K562 (cell line): ENCODE measurements at regions not wholly inside any gene's neighbourhood (a gene's known extent, or its start where the extent isn't known, plus 50 kb on each side); places are given as distances from the start of the nearest gene placed in this dataset.

Experiments used
- BRD4 ChIP-seq: fragments of 200-600 bp; sonication (generic); IDR thresholded peaks from 2 replicates; pipeline ENCODE4 v1.6.1; 2017; ENCODE audit warnings: inconsistent platforms
- CTCF ChIP-seq, 3 experiments: IDR thresholded peaks in 2 of 3; conservative IDR thresholded peaks in 1 of 3; 2 replicates each; pipeline ENCODE4 v1.5.1; 2011 to 2012; ENCODE audit warnings: low read length in 3 of 3, mild to moderate bottlenecking in 3 of 3, control low read depth in 2 of 3, improper control_type of control experiment in 1 of 3, inconsistent platforms in 1 of 3, low read depth in 1 of 3, mixed read lengths in 1 of 3, moderate library complexity in 1 of 3; ENCODE audit not compliant: insufficient read depth in 2 of 3
- HMGXB4 ChIP-seq: sonication (generic); formaldehyde crosslinking; IDR thresholded peaks from 2 replicates; pipeline ENCODE4 v1.8.1; 2023; ENCODE audit warnings: mild to moderate bottlenecking, missing genetic modification reagents
- HOMEZ ChIP-seq: fragments of 250-450 bp; sonication (Bioruptor Pico); IDR thresholded peaks from 2 replicates; pipeline ENCODE4 v1.4.0; 2020; ENCODE audit warnings: mild to moderate bottlenecking, moderate library complexity
- NFRKB ChIP-seq: fragments of 450-650 bp; IDR thresholded peaks from 2 replicates; pipeline ENCODE4 v1.6.1; 2016; ENCODE audit warnings: low read depth
- SIN3A ChIP-seq, 2 experiments: fragments of 150-350 bp in 1 of 2; IDR thresholded peaks; 2 replicates each; pipeline ENCODE4 v1.6.1; 2011 to 2016; ENCODE audit warnings: borderline replicate concordance in 2 of 2, low read depth in 2 of 2, low read length in 2 of 2, mild to moderate bottlenecking in 2 of 2, moderate library complexity in 2 of 2; ENCODE audit not compliant: control insufficient read depth in 1 of 2
- SMC3 ChIP-seq: conservative IDR thresholded peaks from 2 replicates; pipeline ENCODE4 v1.6.1; 2011; ENCODE audit warnings: low read depth, low read length, improper control_type of control experiment; ENCODE audit not compliant: insufficient read depth
- SPI1 ChIP-seq: IDR thresholded peaks from 2 replicates; pipeline ENCODE4 v1.6.1; 2011; ENCODE audit warnings: low read depth, low read length, control low read depth, borderline replicate concordance
- ZNF133 ChIP-seq: fragments of 250-450 bp; sonication (Bioruptor Pico); IDR thresholded peaks from 2 replicates; pipeline ENCODE4 v1.4.0; 2020; ENCODE audit warnings: mild to moderate bottlenecking

- TF ChIP-seq SIN3A (IDR thresholded peaks at IDR 0.05; ENCODE audit: borderline replicate concordance in 2 of 2, control insufficient read depth in 1 of 2, low read depth in 2 of 2, low read length in 2 of 2) = no peak
- TF ChIP-seq HOMEZ (CRISPR knock-in tag) = no peak
- TF ChIP-seq NFRKB = no peak
- no peak for TF ChIP-seq SMC3
- no peak for TF ChIP-seq SPI1
- TF ChIP-seq HMGXB4 (CRISPR knock-in tag) = no peak
- no peak for TF ChIP-seq CTCF (IDR thresholded peaks at IDR 0.05 in 2 of 3, conservative IDR thresholded peaks at IDR 0.05 in 1 of 3; ENCODE audit: insufficient read depth in 2 of 3, low read depth in 1 of 3, low read length in 3 of 3)
- no peak for TF ChIP-seq ZNF133 (CRISPR knock-in tag)
- TF ChIP-seq BRD4 = no peak
Observed at GRCh38 chr20:19872001-19872400, 113.9 kb downstream of the RIN2 start.
